Mammary epithelial cell (primary cell): ENCODE measurements at regions not wholly inside any gene's neighbourhood (a gene's known extent, or its start where the extent isn't known, plus 50 kb on each side); places are given as distances from the start of the nearest gene placed in this dataset.

Experiments used
- CTCF ChIP-seq, 2 donors: IDR thresholded peaks in 1 of 2; conservative IDR thresholded peaks in 1 of 2; 2 replicates each; pipeline ENCODE4 v1.5.1; 2011 to 2012; ENCODE audit warnings: inconsistent platforms in 2 of 2, low read length in 2 of 2, mild to moderate bottlenecking in 2 of 2, control low read depth in 1 of 2, low read depth in 1 of 2; ENCODE audit not compliant: insufficient read depth in 1 of 2; ENCODE audit errors: extremely low read depth in 1 of 2
- EZH2 ChIP-seq: IDR thresholded peaks from 2 replicates; pipeline ENCODE4 v1.6.1; 2012; ENCODE audit warnings: low read length, inconsistent platforms, borderline replicate concordance

GRCh38 chr1:106457368-106457767 lies 599.1 kb upstream of the PRMT6 start:
- TF ChIP-seq CTCF (conservative IDR thresholded peaks at IDR 0.05 in 1 of 2, IDR thresholded peaks at IDR 0.05 in 1 of 2; ENCODE audit: extremely low read depth in 1 of 2, insufficient read depth in 1 of 2, low read depth in 1 of 2, low read length in 2 of 2) (no peak), EZH2 (no peak)
